T-cell (primary cell): ENCODE measurements at regions not wholly inside any gene's neighbourhood (a gene's known extent, or its start where the extent isn't known, plus 50 kb on each side); places are given as distances from the start of the nearest gene placed in this dataset.

Experiments used
- ATAC-seq, 4 experiments: fragments of 200-7000 bp in 3 of 4; fragments of 150-1000 bp in 1 of 4; cut with Tn5 transposase; replicated peaks in 1 of 4; 1 replicate in 3 of 4; 2 replicates in 1 of 4; pipeline ENCODE4 v1.10.0; 2021; ENCODE audit warnings: moderate library complexity in 3 of 4, mild to moderate bottlenecking in 2 of 4, moderate number of reproducible peaks in 1 of 4
- CTCF ChIA-PET, 2 donors: fragments of 300-600 bp; sonication (Branson Sonifier 250); formaldehyde crosslinking; loops; one replicate each; lab custom pipeline; 2022; ENCODE audit warnings: antibody characterized with exemption in 2 of 2; lab: Charles Lee
- POLR2A ChIA-PET, 2 donors: fragments of 300-600 bp; sonication (Branson Sonifier 250); formaldehyde crosslinking; loops; one replicate each; lab custom pipeline; 2022; ENCODE audit warnings: antibody characterized with exemption in 2 of 2; lab: Charles Lee
- DNase-seq, 35 experiments: peaks; one replicate each; pipeline versions ENCODE4 v3.0.0 to v3.0.0-alpha.2; 2013 to 2023
- H3K27ac ChIP-seq: one replicate; pipeline ENCODE4 v1.5.1; 2013; ENCODE audit warnings: low read length
- H3K27me3 ChIP-seq, 2 experiments: replicated peaks in 1 of 2; 1 replicate in 1 of 2; 2 replicates in 1 of 2; pipeline versions ENCODE4 v1.6.1 to v1.7.0; 2013; ENCODE audit warnings: low read length in 1 of 2, mixed read lengths in 1 of 2; ENCODE audit not compliant: control insufficient read depth in 2 of 2, insufficient read depth in 2 of 2; ENCODE audit errors: extremely low read depth in 1 of 2
- H3K36me3 ChIP-seq, 2 donors: 1 replicate in 1 of 2; 2 replicates in 1 of 2; pipeline versions ENCODE4 v1.6.1 to v1.7.0; 2013; ENCODE audit warnings: low read length in 1 of 2; ENCODE audit not compliant: control insufficient read depth in 2 of 2, insufficient read depth in 1 of 2; ENCODE audit errors: extremely low read depth in 1 of 2
- H3K4me1 ChIP-seq, 2 experiments: 1 replicate in 1 of 2; 2 replicates in 1 of 2; pipeline versions ENCODE4 v1.6.1 to v1.7.0; 2013; ENCODE audit warnings: low read length in 2 of 2, mixed read lengths in 1 of 2; ENCODE audit not compliant: insufficient read depth in 2 of 2, control insufficient read depth in 1 of 2; ENCODE audit errors: extremely low read depth in 1 of 2
- H3K4me3 ChIP-seq, 2 donors: 1 replicate in 1 of 2; 2 replicates in 1 of 2; pipeline versions ENCODE4 v1.5.1 to v1.7.0; 2013; ENCODE audit warnings: mild to moderate bottlenecking in 2 of 2, low read length in 1 of 2, moderate library complexity in 1 of 2; ENCODE audit not compliant: control insufficient read depth in 1 of 2; ENCODE audit errors: extremely low read depth in 1 of 2
- H3K9me3 ChIP-seq: 2 replicates; pipeline ENCODE4 v1.7.0; 2013
- H3K27ac Mint-ChIP-seq, 2 donors: one replicate each; pipeline ENCODE4 v1.8.0; 2020 to 2021; ENCODE audit warnings: mild to moderate bottlenecking in 2 of 2, mixed read lengths in 2 of 2
- H3K27me3 Mint-ChIP-seq, 2 donors: one replicate each; pipeline ENCODE4 v1.8.0; 2021 to 2022; ENCODE audit warnings: mixed read lengths in 2 of 2
- H3K36me3 Mint-ChIP-seq: one replicate; pipeline ENCODE4 v1.8.0; 2021; ENCODE audit warnings: mixed read lengths
- H3K4me1 Mint-ChIP-seq, 3 donors: one replicate each; pipeline ENCODE4 v1.8.0; 2020 to 2022; ENCODE audit warnings: mixed read lengths in 3 of 3, mild to moderate bottlenecking in 1 of 3
- H3K4me3 Mint-ChIP-seq, 3 donors: one replicate each; pipeline ENCODE4 v1.8.0; 2020 to 2022; ENCODE audit warnings: mild to moderate bottlenecking in 3 of 3, mixed read lengths in 3 of 3, moderate library complexity in 3 of 3
- H3K9me3 Mint-ChIP-seq, 3 donors: one replicate each; pipeline ENCODE4 v1.8.0; 2020 to 2022; ENCODE audit warnings: mixed read lengths in 3 of 3
- WGBS: methylation state at CpG from one replicate; pipeline ENCODE4 v1.1.5; 2013; ENCODE audit warnings: missing lambda C conversion rate; ENCODE audit not compliant: insufficient coverage; 5-methylcytosine and 5-hydroxymethylcytosine counted together

DNA sequence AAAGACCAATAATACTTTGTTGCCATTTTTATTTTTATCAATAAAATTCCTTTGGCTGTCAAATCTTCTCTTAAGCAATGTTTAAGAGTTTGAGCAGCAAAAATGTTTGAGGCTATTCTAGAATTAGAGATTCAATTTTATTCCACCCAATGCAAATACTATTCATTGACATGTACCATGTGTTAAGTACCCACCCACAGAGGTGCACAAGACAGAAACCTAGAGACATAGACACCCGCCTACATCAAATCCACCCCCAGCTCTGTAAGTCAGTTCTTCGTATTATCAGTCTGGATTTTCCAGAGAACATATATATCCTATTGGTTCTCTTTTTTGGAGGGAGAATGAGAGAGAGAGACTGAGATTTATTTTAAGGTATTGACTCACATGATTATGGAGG is 463.7 kb downstream of the EPM2A start:
- no peak overlapping the region for H3K4me3 Mint-ChIP-seq
- no peaks in the 10 kb centered on the region for H3K4me1 Mint-ChIP-seq
- ChIA-PET POLR2A (interaction anchor here in 1 of 2 donors (0.7 kb wide), 1 partner anchor 9 kb away, joined by 4 read pairs; no protein-coding TSS in a partner anchor), CTCF (no interaction called here)
- ATAC-seq (no peak), DNase-seq (no peak)
- Histone ChIP-seq H3K4me3 (no peak overlapping the region), H3K9me3 (no peaks in the 10 kb centered on the region), H3K27ac (no peak overlapping the region), H3K27me3 (no peaks in the 10 kb centered on the region), H3K4me1 (no peaks in the 10 kb centered on the region), H3K36me3 (no peaks in the 10 kb centered on the region)
- H3K36me3 Mint-ChIP-seq, result no peaks in the 10 kb centered on the region
- WGBS, result no CpG with 5 or more reads among the region's 2 CpGs
- peaks cover 0 to 12% of the 10 kb centered on the region in 2 donors for H3K27me3 Mint-ChIP-seq
- H3K27ac Mint-ChIP-seq, result no peak overlapping the region
- H3K9me3 Mint-ChIP-seq, result peaks cover 0 to 4% (median 0%) of the 10 kb centered on the region in 3 donors

DNA sequence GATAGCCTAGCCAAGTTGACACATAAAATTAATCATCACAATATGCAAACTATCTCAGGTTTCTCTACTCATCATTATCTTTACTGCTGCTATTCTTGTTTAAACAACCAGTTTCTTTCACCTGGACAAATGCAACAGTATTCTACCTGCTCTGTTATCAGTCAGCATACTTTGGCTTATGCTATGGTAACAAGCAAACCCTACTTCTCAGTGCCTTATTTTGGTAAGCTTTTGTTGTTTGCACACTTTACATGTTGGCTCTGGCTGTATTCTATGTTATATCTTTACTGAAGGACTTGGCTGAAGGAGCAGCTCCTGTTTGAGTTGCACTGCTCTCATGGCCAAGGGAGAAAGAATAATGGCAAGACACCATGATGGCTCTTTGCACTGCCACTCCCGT is 463.1 kb downstream of the EPM2A start:
- Mint-ChIP-seq H3K4me3 (no peak overlapping the region), H3K27me3 (peaks cover 0 to 9% of the 10 kb centered on the region in 2 donors), H3K4me1 (no peaks in the 10 kb centered on the region), H3K9me3 (peaks cover 0 to 4% (median 0%) of the 10 kb centered on the region in 3 donors), H3K27ac (no peak overlapping the region), H3K36me3 (no peaks in the 10 kb centered on the region)
- no peaks in the 10 kb centered on the region for H3K9me3 ChIP-seq
- no peaks in the 10 kb centered on the region for H3K27me3 ChIP-seq
- no peak overlapping the region for H3K4me3 ChIP-seq
- no CpG with 5 or more reads among the region's 1 CpG for WGBS
- ATAC-seq (no peak), DNase-seq (no peak)
- H3K4me1 ChIP-seq, result no peaks in the 10 kb centered on the region
- POLR2A ChIA-PET, result interaction anchor here in 1 of 2 donors (0.7 kb wide), 1 partner anchor 9 kb away, joined by 4 read pairs; no protein-coding TSS in a partner anchor
- H3K27ac ChIP-seq, result no peak overlapping the region
- CTCF ChIA-PET, result no interaction called here
- no peaks in the 10 kb centered on the region for H3K36me3 ChIP-seq

GRCh38 chr6:145273136-145273535 is 462.2 kb downstream of the EPM2A start:
- POLR2A ChIA-PET, result no interaction called here
- Mint-ChIP-seq H3K9me3 (peaks cover 0 to 4% (median 0%) of the 10 kb centered on the region in 3 donors), H3K27ac (no peak overlapping the region), H3K27me3 (peaks cover 0 to 9% of the 10 kb centered on the region in 2 donors), H3K36me3 (no peaks in the 10 kb centered on the region), H3K4me1 (no peaks in the 10 kb centered on the region), H3K4me3 (no peak overlapping the region)
- ATAC-seq (no peak), DNase-seq (no peak)
- H3K4me3 ChIP-seq, result no peak overlapping the region
- H3K27me3 ChIP-seq, result no peaks in the 10 kb centered on the region
- H3K9me3 ChIP-seq, result no peaks in the 10 kb centered on the region
- H3K27ac ChIP-seq, result no peak overlapping the region
- H3K36me3 ChIP-seq, result no peaks in the 10 kb centered on the region
- H3K4me1 ChIP-seq, result no peaks in the 10 kb centered on the region
- WGBS, result no CpG with 5 or more reads among the region's 1 CpG
- CTCF ChIA-PET, result no interaction called here

GRCh38 chr6:145274083-145274482 is 461.2 kb downstream of the EPM2A start:
- no peaks in the 10 kb centered on the region for H3K27me3 ChIP-seq
- H3K4me3 Mint-ChIP-seq, result no peak overlapping the region
- H3K9me3 ChIP-seq, result no peaks in the 10 kb centered on the region
- no CpG with 5 or more reads among the region's 1 CpG for WGBS
- no peak overlapping the region for H3K4me3 ChIP-seq
- ChIA-PET CTCF (no interaction called here), POLR2A (no interaction called here)
- no peak overlapping the region for H3K27ac ChIP-seq
- peaks cover 0 to 9% of the 10 kb centered on the region in 2 donors for H3K27me3 Mint-ChIP-seq
- no peaks in the 10 kb centered on the region for H3K4me1 ChIP-seq
- H3K36me3 ChIP-seq, result no peaks in the 10 kb centered on the region
- ATAC-seq, result no peak
- no peak for DNase-seq
- H3K36me3 Mint-ChIP-seq, result no peaks in the 10 kb centered on the region
- no peaks in the 10 kb centered on the region for H3K4me1 Mint-ChIP-seq
- H3K27ac Mint-ChIP-seq, result no peak overlapping the region
- H3K9me3 Mint-ChIP-seq, result peaks cover 0 to 4% (median 0%) of the 10 kb centered on the region in 3 donors

GRCh38 chr6:145275019-145275418 is 460.3 kb downstream of the EPM2A start:
- ATAC-seq (no peak), DNase-seq (no peak)
- no peak overlapping the region for H3K4me3 Mint-ChIP-seq
- H3K36me3 ChIP-seq, result no peaks in the 10 kb centered on the region
- H3K27me3 Mint-ChIP-seq, result peaks cover 0 to 5% of the 10 kb centered on the region in 2 donors
- no peaks in the 10 kb centered on the region for H3K4me1 ChIP-seq
- ChIA-PET CTCF (no interaction called here), POLR2A (no interaction called here)
- no peaks in the 10 kb centered on the region for H3K27me3 ChIP-seq
- no peaks in the 10 kb centered on the region for H3K9me3 ChIP-seq
- H3K9me3 Mint-ChIP-seq, result peaks cover 0 to 4% (median 0%) of the 10 kb centered on the region in 3 donors
- H3K36me3 Mint-ChIP-seq, result no peaks in the 10 kb centered on the region
- no peak overlapping the region for H3K4me3 ChIP-seq
- no peak overlapping the region for H3K27ac ChIP-seq
- H3K4me1 Mint-ChIP-seq, result no peaks in the 10 kb centered on the region
- H3K27ac Mint-ChIP-seq, result no peak overlapping the region
- WGBS, result 86% methylated on average over 4 of the region's 6 CpGs

- no CpG with 5 or more reads among the region's 1 CpG for WGBS
- DNase-seq, result no peak
Measured at GRCh38 chr6:145275787-145276186, 459.5 kb downstream of the EPM2A start.

GRCh38 chr6:145276756-145277155 is 458.6 kb downstream of the EPM2A start:
- DNase-seq, result no peak
- ChIA-PET CTCF (no interaction called here), POLR2A (no interaction called here)
- Mint-ChIP-seq H3K27me3 (peaks cover 0 to 5% of the 10 kb centered on the region in 2 donors), H3K4me1 (no peaks in the 10 kb centered on the region), H3K4me3 (no peak overlapping the region), H3K9me3 (peaks cover 0 to 8% (median 0%) of the 10 kb centered on the region in 3 donors), H3K36me3 (no peaks in the 10 kb centered on the region), H3K27ac (no peak overlapping the region)
- Histone ChIP-seq H3K36me3 (no peaks in the 10 kb centered on the region), H3K27me3 (no peaks in the 10 kb centered on the region), H3K4me1 (no peaks in the 10 kb centered on the region), H3K9me3 (no peaks in the 10 kb centered on the region), H3K27ac (no peak overlapping the region), H3K4me3 (no peak overlapping the region)
- no peak for ATAC-seq

More at GRCh38 chr6:145275787-145276186, 459.5 kb downstream of the EPM2A start:
- Mint-ChIP-seq H3K9me3 (peaks cover 0 to 8% (median 0%) of the 10 kb centered on the region in 3 donors), H3K4me3 (no peak overlapping the region), H3K27ac (no peak overlapping the region), H3K27me3 (peaks cover 0 to 5% of the 10 kb centered on the region in 2 donors), H3K36me3 (no peaks in the 10 kb centered on the region), H3K4me1 (no peaks in the 10 kb centered on the region)
- Histone ChIP-seq H3K36me3 (no peaks in the 10 kb centered on the region), H3K9me3 (no peaks in the 10 kb centered on the region), H3K4me1 (no peaks in the 10 kb centered on the region), H3K4me3 (no peak overlapping the region), H3K27me3 (no peaks in the 10 kb centered on the region), H3K27ac (no peak overlapping the region)
- CTCF ChIA-PET, result no interaction called here
- no peak for ATAC-seq
- POLR2A ChIA-PET, result no interaction called here
